Mucosa of descending colon (tissue), 3 donors: ENCODE measurements at regions not wholly inside any gene's neighbourhood (a gene's known extent, or its start where the extent isn't known, plus 50 kb on each side); places are given as distances from the start of the nearest gene placed in this dataset.
"Not testable (repeated sequence)": the region's sequence is repeated elsewhere in the genome, so short reads cannot be mapped to it uniquely, and the experiment has no call there.

Experiments used
- ATAC-seq: fragments of 200-7000 bp; cut with Tn5 transposase; one replicate; pipeline ENCODE4 v1.9.1; 2020; ENCODE audit warnings: mild to moderate bottlenecking, moderate library complexity
- DNase-seq, 3 donors: peaks; one replicate each; pipeline ENCODE4 v3.0.0-alpha.2; 2020
- H3K36me3 ChIP-seq: fragments of 200-600 bp; one replicate; pipeline ENCODE4 v1.8.0; 2021; ENCODE audit warnings: low read depth, mild to moderate bottlenecking
- H3K4me1 ChIP-seq: fragments of 200-600 bp; one replicate; pipeline ENCODE4 v1.8.0; 2021; ENCODE audit warnings: low read depth, mild to moderate bottlenecking
- H3K4me3 ChIP-seq: fragments of 200-600 bp; one replicate; pipeline ENCODE4 v1.8.0; 2021; ENCODE audit warnings: mild to moderate bottlenecking
- H3K9me3 ChIP-seq: fragments of 200-600 bp; one replicate; pipeline ENCODE4 v1.8.0; 2021; ENCODE audit warnings: mild to moderate bottlenecking
- CTCF ChIP-seq: fragments of 200-600 bp; IDR thresholded peaks from one replicate; pipeline ENCODE4 v1.8.0; 2022; ENCODE audit warnings: antibody characterized with exemption, mild to moderate bottlenecking
- intact Hi-C, 2 donors: fragments of 100-400 bp; cut with DNase I in 1 of 2; cut with micrococcal nuclease in 1 of 2; formaldehyde crosslinking; loops; one replicate each; pipeline versions ENCODE4 v1.11.0 to v1.11.1; 2022; cut with DNase I, micrococcal nuclease
- donor health status: DM: no; HTN: no; CAD: no; lungs with moderate emphysema.
- donor health status: DM: no; HTN: no; CAD: no.
- donor health status: DM: no; HTN: yes; CAD: no.

GRCh38 chr3:20739814-20740213 is 553.8 kb upstream of the SGO1 start:
- no peak for ATAC-seq
- no peak overlapping the region for H3K4me3 ChIP-seq
- no peak for DNase-seq
- no peak for TF ChIP-seq CTCF
- intact Hi-C loops = no loop called here
- no peaks in the 10 kb centered on the region for H3K36me3 ChIP-seq
- peaks cover 11% of the 10 kb centered on the region for H3K9me3 ChIP-seq
- H3K4me1 ChIP-seq = no peaks in the 10 kb centered on the region

DNA sequence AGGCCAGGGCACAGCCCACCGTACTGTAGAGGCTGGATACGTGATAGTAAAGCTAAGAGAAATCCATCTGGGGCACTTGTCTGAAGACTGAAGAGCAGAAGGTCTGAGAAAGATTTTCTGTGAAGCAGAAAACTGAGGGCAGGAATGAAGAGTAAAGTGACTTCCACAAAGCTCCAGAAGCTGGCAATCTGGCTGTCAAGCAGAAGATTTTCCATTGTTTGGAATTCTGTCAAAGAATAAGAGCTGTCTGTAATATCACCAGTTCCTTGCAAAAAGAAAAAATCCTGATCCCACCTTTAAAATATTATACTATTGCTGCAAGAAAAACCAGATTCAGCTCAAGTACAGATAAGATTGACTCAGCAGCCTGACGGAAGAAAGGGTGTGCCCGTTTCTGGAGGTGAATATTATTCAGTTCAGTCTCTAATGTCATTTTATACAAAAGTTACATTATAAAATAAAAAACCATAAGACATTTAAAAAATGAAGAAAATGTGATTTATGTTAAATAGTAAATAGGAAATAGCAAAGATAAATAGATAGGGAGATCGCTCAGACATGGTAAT is 550.4 kb upstream of the SGO1 start:
- H3K4me1 ChIP-seq = no peaks in the 10 kb centered on the region
- H3K36me3 ChIP-seq = no peaks in the 10 kb centered on the region
- intact Hi-C loops = no loop called here
- H3K4me3 ChIP-seq = no peak overlapping the region
- TF ChIP-seq CTCF = no peak
- DNase-seq (no peak), ATAC-seq (no peak)
- peaks cover 34% of the 10 kb centered on the region for H3K9me3 ChIP-seq

GRCh38 chr3:20729185-20729584 is 543.2 kb upstream of the SGO1 start:
- intact Hi-C loops = no loop called here

DNA sequence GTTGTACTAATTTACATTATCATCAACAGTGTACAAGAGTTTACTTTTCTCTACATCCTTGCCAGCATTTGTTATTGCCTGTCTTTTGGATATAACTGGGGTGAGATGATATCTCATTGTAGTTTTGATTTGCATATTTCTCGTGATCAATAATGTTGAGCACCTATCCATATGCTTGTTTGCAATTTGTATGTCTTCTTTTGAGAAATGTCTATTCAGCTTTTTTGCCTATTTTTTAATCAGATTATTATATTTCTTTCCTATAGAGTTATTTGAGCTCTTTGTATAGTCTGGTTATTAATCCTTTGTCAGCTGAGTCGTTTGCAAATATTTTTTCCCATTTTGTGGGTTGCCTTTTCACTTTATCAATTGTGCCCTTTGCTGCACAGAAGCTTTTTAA is 540.8 kb upstream of the SGO1 start:
- Histone ChIP-seq H3K4me3 (no peak overlapping the region), H3K36me3 (no peaks in the 10 kb centered on the region), H3K4me1 (no peaks in the 10 kb centered on the region), H3K9me3 (peaks cover 18% of the 10 kb centered on the region)
- no peak for TF ChIP-seq CTCF
- ATAC-seq (no peak), DNase-seq (no peak)
- intact Hi-C loops = no loop called here

More at GRCh38 chr3:20729185-20729584, 543.2 kb upstream of the SGO1 start:
- H3K36me3 ChIP-seq = no peaks in the 10 kb centered on the region
- H3K4me1 ChIP-seq = no peaks in the 10 kb centered on the region
- H3K4me3 ChIP-seq = no peak overlapping the region
- peaks cover 28% of the 10 kb centered on the region for H3K9me3 ChIP-seq
- no peak for DNase-seq
- no peak for ATAC-seq
- TF ChIP-seq CTCF = no peak

DNA sequence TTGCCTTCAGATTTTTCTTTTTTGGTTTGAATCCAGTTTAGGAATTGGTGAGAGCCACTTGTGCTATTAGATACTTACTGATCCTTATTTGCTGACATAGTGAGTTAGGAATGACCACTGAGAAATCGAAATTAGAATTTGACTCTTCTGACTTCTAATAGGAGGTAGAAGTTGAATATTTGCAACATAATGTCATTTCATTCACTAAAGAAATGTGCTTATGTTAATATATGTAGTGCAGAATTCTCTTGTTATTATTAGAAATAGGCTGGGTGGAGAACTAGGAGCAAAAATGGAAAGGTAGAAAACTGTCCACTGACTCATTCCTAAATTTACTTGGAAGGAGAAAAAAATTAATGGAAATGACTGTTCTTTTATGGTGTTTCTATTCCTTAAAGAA is 538.2 kb upstream of the SGO1 start:
- H3K36me3 ChIP-seq = no peaks in the 10 kb centered on the region
- no peak overlapping the region for H3K4me3 ChIP-seq
- TF ChIP-seq CTCF = no peak
- ATAC-seq (no peak), DNase-seq (no peak)
- intact Hi-C loops = no loop called here
- no peaks in the 10 kb centered on the region for H3K4me1 ChIP-seq
- H3K9me3 ChIP-seq = peaks cover 25% of the 10 kb centered on the region

DNA sequence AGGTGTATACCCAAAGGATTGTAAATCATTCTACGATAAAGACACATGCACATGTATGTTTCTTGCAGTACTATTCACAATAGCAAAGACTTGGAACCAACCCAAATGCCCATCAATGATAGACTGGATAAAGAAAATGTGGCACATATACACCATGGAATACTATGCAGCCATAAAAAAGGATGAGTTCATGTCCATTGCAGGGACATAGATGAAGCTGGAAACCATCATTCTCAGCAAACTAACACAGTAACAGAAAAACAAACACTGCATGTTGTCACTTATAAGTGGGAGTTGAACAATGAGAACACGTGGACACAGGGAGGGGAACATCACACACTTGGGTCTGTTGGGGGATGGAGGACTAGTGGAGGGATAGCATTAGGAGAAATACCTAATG is 530.4 kb upstream of the SGO1 start:
- H3K36me3 ChIP-seq, ATAC-seq, DNase-seq, intact Hi-C loops, H3K4me3 ChIP-seq, H3K4me1 ChIP-seq: not testable (repeated sequence)
- H3K9me3 ChIP-seq = peaks cover 51% of the 10 kb centered on the region
